ENCODE measurements at regions not wholly inside any gene's neighbourhood (a gene's known extent, or its start where the extent isn't known, plus 50 kb on each side); places are given as distances from the start of the nearest gene placed in this dataset.
"Not testable (repeated sequence)": the region's sequence is repeated elsewhere in the genome, so short reads cannot be mapped to it uniquely, and the experiment has no call there.

- DNase-seq = no peak
These were observed 256.9 kb downstream of the MDFIC start for GRCh38 chr7:115178835-115179234.

GRCh38 chr7:115177823-115178222 is 255.9 kb downstream of the MDFIC start:
- DNase-seq = no peak

- DNase-seq = no peak
These were observed 255.2 kb downstream of the MDFIC start for GRCh38 chr7:115177103-115177502.

DNA sequence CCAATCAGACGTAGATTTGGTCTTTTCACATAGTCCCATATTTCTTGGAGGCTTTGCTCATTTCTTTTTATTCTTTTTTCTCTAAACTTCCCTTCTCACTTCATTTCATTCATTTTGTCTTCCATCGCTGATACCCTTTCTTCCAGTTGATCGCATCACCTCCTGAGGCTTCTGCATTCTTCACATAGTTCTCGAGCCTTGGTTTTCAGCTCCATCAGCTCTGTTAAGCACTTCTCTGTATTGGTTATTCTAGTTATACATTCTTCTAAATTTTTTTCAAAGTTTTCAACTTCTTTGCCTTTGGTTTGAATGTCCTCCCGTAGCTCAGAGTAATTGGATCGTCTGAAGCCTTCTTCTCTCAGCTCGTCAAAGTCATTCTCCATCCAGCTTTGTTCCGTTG is 250.5 kb downstream of the MDFIC start:
- not testable (repeated sequence) for DNase-seq

DNA sequence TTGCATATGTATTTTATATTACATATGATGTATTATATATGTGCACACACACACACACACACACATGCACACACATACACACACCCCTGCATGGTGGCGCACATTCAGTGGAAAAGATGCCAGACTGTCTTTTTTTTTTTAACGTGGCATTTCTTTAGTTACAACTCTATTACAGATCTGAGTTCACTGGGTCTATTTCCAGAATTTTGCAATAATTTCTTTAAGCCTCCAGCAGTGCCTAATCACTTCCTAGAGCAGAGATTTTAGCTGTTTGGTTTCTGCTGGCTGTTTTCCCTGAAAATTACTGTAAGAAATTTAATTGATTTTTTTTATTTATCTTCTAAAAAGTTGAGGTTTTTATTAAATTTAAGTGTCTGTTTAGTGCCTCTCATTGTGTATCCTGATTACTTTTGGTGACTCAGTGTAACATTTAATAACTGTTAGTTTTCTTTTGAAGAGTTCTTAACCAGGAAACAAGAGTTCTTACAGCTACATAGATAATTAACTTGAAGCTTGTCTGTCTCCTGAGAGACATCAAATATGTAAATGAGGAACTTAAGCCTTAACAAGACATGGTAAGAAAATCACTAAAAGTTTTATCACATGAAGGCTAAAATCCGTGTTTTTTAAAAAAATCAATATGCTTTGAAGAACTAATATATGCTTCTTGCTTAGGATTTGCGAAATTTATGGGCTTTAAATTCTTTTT is 232.0 kb downstream of the MDFIC start:
- no peak for DNase-seq

DNA sequence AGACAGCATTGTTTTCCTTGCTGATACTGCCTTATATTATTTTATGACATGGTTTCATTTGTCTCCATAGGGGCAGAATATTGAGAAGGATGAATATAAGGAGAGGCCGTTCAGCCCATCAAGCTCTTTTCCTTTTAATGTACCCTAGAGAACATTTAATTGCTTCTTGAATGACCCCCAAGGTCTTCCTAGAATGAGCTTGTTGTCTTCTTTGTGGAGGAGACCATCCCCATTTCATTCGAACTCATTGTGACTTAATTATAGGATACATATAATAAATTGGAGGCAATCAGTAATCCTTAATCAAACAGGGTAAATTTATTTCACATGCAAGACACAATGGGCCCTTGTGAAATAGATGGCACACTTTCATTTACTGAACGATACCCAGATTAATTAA is 231.3 kb downstream of the MDFIC start:
- no peak for DNase-seq

GRCh38 chr7:115146148-115146547 is 224.3 kb downstream of the MDFIC start:
- no peak for DNase-seq

GRCh38 chr7:115145512-115145911 is 223.6 kb downstream of the MDFIC start:
- no peak for DNase-seq

GRCh38 chr7:115137816-115138215 is 215.9 kb downstream of the MDFIC start:
- DNase-seq = no peak

GRCh38 chr7:115136796-115137443 is 215.0 kb downstream of the MDFIC start:
- no peak for DNase-seq

DNA sequence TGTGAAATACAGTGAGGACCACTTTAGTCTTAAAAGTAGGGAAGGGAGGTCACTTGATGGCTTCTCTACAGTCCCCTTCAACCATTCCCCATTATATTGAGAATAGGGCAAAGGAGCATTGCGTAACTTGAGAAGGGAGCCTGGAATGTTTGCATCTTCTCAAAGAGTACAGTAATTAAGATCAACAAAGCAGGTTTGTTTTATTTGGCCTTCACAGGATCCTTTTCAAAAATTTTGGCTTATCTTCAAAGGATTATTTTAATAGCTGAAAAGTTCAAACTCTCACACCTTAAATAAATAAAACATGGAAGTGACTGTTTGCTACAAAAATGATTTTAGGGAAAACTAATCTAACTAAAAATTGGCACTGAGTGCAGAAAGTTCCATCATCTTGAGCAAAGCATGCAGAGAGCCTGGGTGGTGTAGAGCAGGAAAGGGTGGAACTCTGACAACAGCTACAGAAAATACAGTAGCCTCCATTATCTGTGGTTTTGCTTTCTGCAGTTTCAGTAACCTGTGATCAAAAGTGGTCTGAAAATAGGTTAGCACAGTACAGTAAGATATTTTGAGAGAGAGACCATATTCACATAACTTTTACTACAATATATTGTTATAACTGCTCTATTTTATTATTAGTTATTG is 214.0 kb downstream of the MDFIC start:
- DNase-seq = peak; percentile 22

GRCh38 chr7:115135146-115135545 is 213.3 kb downstream of the MDFIC start:
- DNase-seq = no peak

DNA sequence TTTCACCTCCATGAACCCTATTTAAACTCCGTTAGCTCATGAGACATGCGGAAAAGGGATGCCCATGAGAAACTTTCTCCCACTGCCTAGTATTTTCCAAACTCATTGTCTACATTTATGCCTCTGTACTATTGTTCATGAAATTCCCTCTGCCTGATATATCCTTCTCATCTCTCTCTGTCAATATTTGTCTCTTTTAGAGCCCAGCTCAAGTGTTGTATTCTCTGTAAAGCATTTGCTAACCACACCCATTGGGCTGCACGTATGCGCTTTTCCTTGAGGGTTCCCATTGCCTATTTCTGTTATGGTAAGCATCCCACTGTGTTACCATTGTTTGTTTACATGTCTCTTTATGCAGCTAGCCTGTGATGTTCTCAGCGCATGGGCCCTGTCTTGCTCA is 211.4 kb downstream of the MDFIC start:
- DNase-seq = no peak

DNA sequence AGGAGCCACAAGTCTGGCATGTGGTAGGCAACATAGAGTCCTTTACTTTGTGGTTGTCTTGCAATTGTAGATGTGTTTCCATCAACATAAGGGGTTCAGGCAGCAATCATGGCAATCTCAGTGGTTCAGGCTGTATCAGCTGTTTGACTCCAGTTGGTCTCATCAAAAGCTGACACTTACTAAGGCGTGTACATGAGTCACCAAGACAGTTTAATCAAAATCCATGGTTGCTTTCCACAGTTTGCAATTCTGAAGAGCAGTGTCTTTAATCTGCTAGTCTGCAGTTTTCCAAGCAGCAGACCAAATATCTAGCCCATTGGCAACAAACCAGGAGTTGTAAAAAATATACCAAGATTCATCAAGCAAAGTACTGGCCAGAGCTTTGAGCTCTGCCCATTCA is 210.2 kb downstream of the MDFIC start:
- no peak for DNase-seq

GRCh38 chr7:115128154-115128553 is 206.3 kb downstream of the MDFIC start:
- no peak for DNase-seq

- DNase-seq = no peak
These were observed 205.6 kb downstream of the MDFIC start for GRCh38 chr7:115127399-115128021.

- DNase-seq = no peak
These were observed 203.9 kb downstream of the MDFIC start for GRCh38 chr7:115125750-115126149.

DNA sequence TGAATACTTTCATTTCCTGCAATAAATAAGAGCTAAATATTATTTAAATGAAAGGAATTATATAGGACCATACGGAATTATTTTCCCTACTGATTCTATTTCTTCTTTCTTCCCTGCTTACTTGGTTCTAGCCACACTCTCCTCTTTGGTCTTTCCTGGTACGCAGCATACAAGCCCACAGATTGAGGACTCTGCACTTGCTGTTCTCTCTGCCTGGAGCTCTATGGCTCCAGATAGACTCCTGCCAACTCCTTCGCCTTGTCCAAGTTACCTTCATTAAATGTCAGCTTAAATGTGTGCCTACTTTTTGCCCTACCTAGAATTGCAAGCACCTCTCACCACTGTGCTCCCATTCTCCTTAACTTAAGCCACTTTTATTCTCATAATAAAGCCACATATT is 203.4 kb downstream of the MDFIC start:
- no peak for DNase-seq

DNA sequence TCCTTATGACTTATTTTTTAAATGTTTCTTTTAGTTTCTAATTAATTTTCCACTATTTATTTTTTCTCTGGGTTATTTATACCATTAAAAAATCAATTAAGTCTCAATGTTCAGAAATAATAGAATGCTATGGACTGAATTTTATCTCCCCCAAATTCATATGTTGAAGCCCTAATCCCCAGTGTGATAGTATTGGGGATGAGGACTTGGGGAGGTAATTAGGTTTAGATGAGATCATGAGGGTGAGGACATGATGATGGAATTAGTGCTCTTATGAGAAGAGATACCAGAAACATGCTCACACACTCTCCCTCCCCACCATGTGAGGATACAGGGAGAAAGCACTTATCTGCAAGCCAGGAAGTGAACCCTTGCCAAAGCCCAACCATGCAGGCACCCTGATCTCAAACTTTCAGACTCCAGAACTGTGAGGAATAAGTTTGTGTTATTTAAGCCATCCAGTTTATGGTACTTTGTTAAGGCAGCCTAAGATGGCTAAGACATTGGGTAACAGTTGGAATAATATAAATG is 202.6 kb downstream of the MDFIC start:
- no peak for DNase-seq

- no peak for DNase-seq
These were observed 201.5 kb downstream of the MDFIC start for GRCh38 chr7:115123441-115123840.

DNA sequence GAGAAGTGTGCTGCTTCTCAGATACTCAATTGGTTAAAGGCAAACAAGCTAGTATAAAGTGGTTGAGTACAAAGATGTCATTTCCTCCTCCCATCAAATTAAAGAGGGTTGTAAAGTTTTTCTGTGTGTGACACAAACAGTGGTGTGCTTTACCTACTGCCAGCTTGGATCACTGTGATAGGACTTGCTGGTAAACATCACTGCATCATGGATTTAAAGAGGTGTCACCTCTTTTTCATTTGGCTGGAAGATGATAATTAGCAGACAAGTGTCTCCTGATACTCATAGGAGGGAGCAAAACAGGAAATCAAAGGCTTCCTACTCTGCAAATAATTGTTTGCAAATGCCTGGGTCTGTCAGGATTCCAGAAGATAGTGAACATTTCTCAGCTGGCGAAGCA is 200.5 kb downstream of the MDFIC start:
- no peak for DNase-seq

GRCh38 chr7:115117748-115118147 is 195.9 kb downstream of the MDFIC start:
- no peak for DNase-seq

Measured in CD4-positive, alpha-beta T cell treated with Interleukin-21 for 1 hour (primary cell).